Osteoblast (primary cell): ENCODE measurements at regions not wholly inside any gene's neighbourhood (a gene's known extent, or its start where the extent isn't known, plus 50 kb on each side); places are given as distances from the start of the nearest gene placed in this dataset.
A peak's percentile ranks its signal among the peaks of the same experiment; 100 is the strongest.

ENCODE experiments used
- DNase-seq: peaks from one replicate; pipeline ENCODE4 v3.0.0; 2011; ENCODE audit warnings: low spot score, mixed read lengths; ENCODE audit not compliant: insufficient read length; ENCODE audit errors: missing footprints
- H2AFZ ChIP-seq: 2 replicates; pipeline ENCODE4 v1.6.0; 2011; ENCODE audit warnings: mild to moderate bottlenecking, low read length
- H3K27ac ChIP-seq: 2 replicates; pipeline ENCODE4 v1.5.1; 2011; ENCODE audit warnings: mild to moderate bottlenecking, low read depth, low read length, moderate library complexity
- H3K27me3 ChIP-seq: 2 replicates; pipeline ENCODE4 v1.6.0; 2012; ENCODE audit warnings: mild to moderate bottlenecking, control low read depth, inconsistent platforms, low read length, moderate library complexity; ENCODE audit not compliant: insufficient read depth
- H3K36me3 ChIP-seq: 2 replicates; pipeline ENCODE4 v1.5.1; 2011; ENCODE audit warnings: mild to moderate bottlenecking, low read length, control low read depth, moderate library complexity; ENCODE audit not compliant: insufficient read depth
- H3K4me1 ChIP-seq: 2 replicates; pipeline ENCODE4 v1.5.1; 2011; ENCODE audit warnings: mild to moderate bottlenecking, low read length, control low read depth, moderate library complexity; ENCODE audit not compliant: insufficient read depth
- H3K4me2 ChIP-seq: 2 replicates; pipeline ENCODE4 v1.6.0; 2011; ENCODE audit warnings: mild to moderate bottlenecking, low read length; ENCODE audit not compliant: insufficient read depth
- H3K4me3 ChIP-seq: fragments of 200-600 bp; sonication (generic); 3 replicates; pipeline ENCODE4 v1.5.1; 2012; ENCODE audit warnings: mild to moderate bottlenecking, low read length, inconsistent platforms; ENCODE audit not compliant: insufficient read depth
- H3K79me2 ChIP-seq: 2 replicates; pipeline ENCODE4 v1.6.0; 2012; ENCODE audit warnings: mild to moderate bottlenecking, low read length, control low read depth, inconsistent platforms; ENCODE audit not compliant: insufficient read depth
- H3K9me3 ChIP-seq: 2 replicates; pipeline ENCODE4 v1.5.1; 2011; ENCODE audit warnings: low read depth, low read length, control low read depth
- H4K20me1 ChIP-seq: 2 replicates; pipeline ENCODE4 v1.6.0; 2012; ENCODE audit warnings: mild to moderate bottlenecking, low read length, control low read depth; ENCODE audit not compliant: insufficient read depth
- TF ChIP-seq, protein P1 (sequence below): IDR thresholded peaks from 2 replicates; pipeline ENCODE4 v1.5.1; 2011; ENCODE audit warnings: mild to moderate bottlenecking, low read depth, low read length, moderate library complexity; ENCODE audit errors: extremely low read depth

DNA sequence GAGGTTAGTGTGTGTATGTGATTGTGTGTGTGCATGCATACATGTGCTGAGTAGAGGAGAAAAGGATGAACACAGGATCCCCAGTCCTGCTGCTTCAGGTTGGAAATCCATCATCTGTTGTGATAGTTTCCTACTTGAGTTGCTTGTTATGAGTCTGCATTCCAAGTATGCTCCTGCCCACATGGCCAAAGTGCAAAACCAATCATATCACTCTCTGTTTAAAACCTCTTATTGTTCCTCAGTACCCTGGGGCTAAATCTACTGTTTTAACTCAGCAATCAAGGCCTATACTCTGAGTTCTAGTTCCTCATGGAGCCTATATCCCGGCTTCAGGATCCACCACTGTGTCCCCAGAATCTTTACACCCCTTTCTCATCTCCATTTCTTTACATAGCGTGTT, 139.9 kb upstream of the TLE3 start:
- TF ChIP-seq, protein P1, sequence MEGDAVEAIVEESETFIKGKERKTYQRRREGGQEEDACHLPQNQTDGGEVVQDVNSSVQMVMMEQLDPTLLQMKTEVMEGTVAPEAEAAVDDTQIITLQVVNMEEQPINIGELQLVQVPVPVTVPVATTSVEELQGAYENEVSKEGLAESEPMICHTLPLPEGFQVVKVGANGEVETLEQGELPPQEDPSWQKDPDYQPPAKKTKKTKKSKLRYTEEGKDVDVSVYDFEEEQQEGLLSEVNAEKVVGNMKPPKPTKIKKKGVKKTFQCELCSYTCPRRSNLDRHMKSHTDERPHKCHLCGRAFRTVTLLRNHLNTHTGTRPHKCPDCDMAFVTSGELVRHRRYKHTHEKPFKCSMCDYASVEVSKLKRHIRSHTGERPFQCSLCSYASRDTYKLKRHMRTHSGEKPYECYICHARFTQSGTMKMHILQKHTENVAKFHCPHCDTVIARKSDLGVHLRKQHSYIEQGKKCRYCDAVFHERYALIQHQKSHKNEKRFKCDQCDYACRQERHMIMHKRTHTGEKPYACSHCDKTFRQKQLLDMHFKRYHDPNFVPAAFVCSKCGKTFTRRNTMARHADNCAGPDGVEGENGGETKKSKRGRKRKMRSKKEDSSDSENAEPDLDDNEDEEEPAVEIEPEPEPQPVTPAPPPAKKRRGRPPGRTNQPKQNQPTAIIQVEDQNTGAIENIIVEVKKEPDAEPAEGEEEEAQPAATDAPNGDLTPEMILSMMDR: no peak
- no peak overlapping the region for H3K27ac ChIP-seq
- DNase-seq: no peak
- peaks cover 38% of the 10 kb centered on the region for H3K4me1 ChIP-seq
- no peaks in the 10 kb centered on the region for H3K79me2 ChIP-seq
- no peak overlapping the region for H2AFZ ChIP-seq
- no peaks in the 10 kb centered on the region for H3K36me3 ChIP-seq
- no peaks in the 10 kb centered on the region for H3K9me3 ChIP-seq
- H3K27me3 ChIP-seq: no peaks in the 10 kb centered on the region
- H4K20me1 ChIP-seq: no peaks in the 10 kb centered on the region
- H3K4me2 ChIP-seq: no peak overlapping the region
- H3K4me3 ChIP-seq: no peak overlapping the region

- Histone ChIP-seq H3K36me3 (no peaks in the 10 kb centered on the region), H4K20me1 (no peaks in the 10 kb centered on the region), H3K79me2 (no peaks in the 10 kb centered on the region), H3K9me3 (peaks cover 2% of the 10 kb centered on the region), H3K4me3 (no peak overlapping the region), H3K4me1 (peaks cover 38% of the 10 kb centered on the region), H3K27me3 (no peaks in the 10 kb centered on the region), H2AFZ (no peak overlapping the region), H3K4me2 (no peak overlapping the region), H3K27ac (peak overlapping the region; percentile 49)
- TF ChIP-seq, protein P1: no peak
- DNase-seq: peak; percentile 85
Observed at GRCh38 chr15:70236341-70237086, 138.8 kb upstream of the TLE3 start.

- Histone ChIP-seq H3K27me3 (no peaks in the 10 kb centered on the region), H3K79me2 (no peaks in the 10 kb centered on the region), H3K4me3 (no peak overlapping the region), H3K36me3 (no peaks in the 10 kb centered on the region), H3K4me1 (peaks cover 38% of the 10 kb centered on the region), H3K27ac (peak overlapping the region; percentile 61), H3K4me2 (no peak overlapping the region), H3K9me3 (peaks cover 3% of the 10 kb centered on the region), H2AFZ (no peak overlapping the region), H4K20me1 (no peaks in the 10 kb centered on the region)
- DNase-seq: no peak
- TF ChIP-seq, protein P1: no peak
Observed at GRCh38 chr15:70235347-70235746, 137.6 kb upstream of the TLE3 start.

DNA sequence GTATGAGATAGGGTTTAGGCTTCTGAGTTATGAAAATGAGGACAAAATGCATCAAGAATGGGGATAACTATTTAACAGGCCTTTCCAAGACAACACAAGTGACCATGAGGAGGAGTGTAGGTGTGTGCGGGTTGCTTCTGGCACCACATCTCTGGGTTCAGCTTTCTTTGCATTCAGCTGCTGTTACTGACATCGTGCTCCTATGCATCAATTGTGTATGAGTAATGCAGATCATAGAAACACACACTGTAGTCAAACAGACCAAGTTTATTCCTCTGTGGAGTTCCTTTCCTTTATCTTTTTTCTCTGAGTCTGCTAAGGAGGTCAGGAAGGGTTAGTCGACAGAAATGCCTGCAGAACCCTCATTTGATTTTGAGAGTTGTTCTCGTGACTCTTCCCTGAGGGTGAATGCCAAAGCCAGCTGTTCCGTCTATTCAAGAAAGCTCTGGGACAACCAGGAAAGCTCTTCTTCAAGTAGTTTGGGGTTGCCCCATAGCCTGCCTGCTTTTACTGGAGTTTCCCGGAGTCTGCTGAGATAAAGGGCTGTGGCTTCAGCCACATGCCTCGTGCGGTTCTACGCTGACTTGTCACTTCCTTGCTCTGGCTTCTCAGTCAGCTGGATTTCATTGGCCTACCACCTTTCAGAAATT, 136.7 kb upstream of the TLE3 start:
- TF ChIP-seq, protein P1: no peak
- Histone ChIP-seq H3K79me2 (no peaks in the 10 kb centered on the region), H3K4me3 (no peak overlapping the region), H3K27ac (peak overlapping the region; percentile 61), H3K9me3 (peaks cover 3% of the 10 kb centered on the region), H3K27me3 (no peaks in the 10 kb centered on the region), H3K4me2 (peak overlapping the region; percentile 28), H3K4me1 (peaks cover 38% of the 10 kb centered on the region), H2AFZ (peak overlapping the region; percentile 36), H4K20me1 (no peaks in the 10 kb centered on the region), H3K36me3 (no peaks in the 10 kb centered on the region)
- DNase-seq: no peak
